Adrenal gland (tissue), 9 donors: ENCODE measurements at regions not wholly inside any gene's neighbourhood (a gene's known extent, or its start where the extent isn't known, plus 50 kb on each side); places are given as distances from the start of the nearest gene placed in this dataset.

Experiments used
- DNase-seq, 7 donors: peaks; one replicate each; pipeline ENCODE4 v3.0.0-alpha.2; 2019 to 2020
- H3K27ac ChIP-seq, 5 donors: fragments of 200-600 bp; sonication (generic) in 4 of 5; 1 replicate in 3 of 5; 2 replicates in 2 of 5; pipeline versions ENCODE4 v1.5.1 to v1.8.0; 2016 to 2020; ENCODE audit warnings: mild to moderate bottlenecking in 1 of 5
- H3K27me3 ChIP-seq: fragments of 200-600 bp; 2 replicates; pipeline ENCODE4 v1.8.0; 2021
- H3K36me3 ChIP-seq, 2 donors: fragments of 200-600 bp; replicated peaks in 1 of 2; 1 replicate in 1 of 2; 2 replicates in 1 of 2; pipeline versions ENCODE4 v1.5.1 to v1.8.0; 2018 to 2022
- H3K4me1 ChIP-seq, 2 donors: fragments of 200-600 bp; replicated peaks in 1 of 2; 1 replicate in 1 of 2; 2 replicates in 1 of 2; pipeline versions ENCODE4 v1.5.1 to v1.8.0; 2018 to 2021
- H3K4me3 ChIP-seq, 4 donors: fragments of 200-600 bp; sonication (generic) in 3 of 4; one replicate each; pipeline ENCODE4 v1.5.1; 2016 to 2018
- H3K9me3 ChIP-seq, 3 donors: fragments of 200-600 bp; sonication (generic) in 1 of 3; replicated peaks in 1 of 3; 1 replicate in 2 of 3; 2 replicates in 1 of 3; pipeline versions ENCODE4 v1.5.1 to v1.8.0; 2016 to 2021
- POLR2A ChIP-seq, 2 donors: fragments of 450-650 bp; IDR thresholded peaks; one replicate each; pipeline ENCODE4 v1.6.1; 2017; ENCODE audit warnings: antibody characterized with exemption in 2 of 2, mild to moderate bottlenecking in 2 of 2, moderate library complexity in 1 of 2
- WGBS, 4 donors: extraction: QIAGEN DNeasy Blood & Tissue Kit in 2 of 4; methylation state at CpG; one replicate each; pipeline versions ENCODE4 v1.1.5 to v1.1.7; 2013 to 2017; 5-methylcytosine and 5-hydroxymethylcytosine counted together
- intact Hi-C, 2 donors: fragments of 100-400 bp; cut with DNase I; formaldehyde crosslinking; loops; one replicate each; pipeline versions ENCODE4 v1.14.1 to v1.15.0; 2022 to 2023
- TF ChIP-seq, protein P1 (sequence below), 6 experiments: fragments of 450-650 bp in 4 of 6; fragments of 200-600 bp in 2 of 6; sonication (generic) in 1 of 6; IDR thresholded peaks; 1 replicate in 5 of 6; 2 replicates in 1 of 6; pipeline versions ENCODE4 v1.5.1 to v1.8.0; 2016 to 2021; ENCODE audit warnings: antibody characterized with exemption in 6 of 6, mild to moderate bottlenecking in 2 of 6, moderate library complexity in 1 of 6
- donor health status: healthy with polysubstance abuse.
- donor health status: Bipolar disorder and iron deficiency.
- donor health status: DM: yes; HTN: yes; CAD: no.
- donor health status: DM: no; HTN: no; CAD: no.
- donor health status: DM: no; HTN: no; CAD: no.

DNA sequence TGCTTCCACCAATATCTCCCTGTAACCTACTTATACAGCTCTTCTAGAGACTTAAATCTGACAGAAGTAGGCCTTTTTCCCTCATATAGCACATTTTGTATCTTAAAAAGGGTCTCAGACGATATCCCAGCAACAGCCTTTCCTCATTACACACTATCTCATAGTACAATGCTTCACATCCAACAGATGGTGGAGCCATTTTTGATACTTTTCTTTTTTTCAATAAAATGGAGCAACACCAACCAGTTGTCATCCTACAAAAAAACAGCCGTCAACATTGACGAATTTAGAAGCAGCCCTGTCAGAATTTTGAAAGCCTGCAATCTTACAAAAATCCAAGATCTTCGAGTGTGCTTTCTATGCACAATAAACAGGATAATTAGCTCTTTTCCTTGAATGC lies 145.9 kb upstream of the NEBL start:
- TF ChIP-seq, protein P1, sequence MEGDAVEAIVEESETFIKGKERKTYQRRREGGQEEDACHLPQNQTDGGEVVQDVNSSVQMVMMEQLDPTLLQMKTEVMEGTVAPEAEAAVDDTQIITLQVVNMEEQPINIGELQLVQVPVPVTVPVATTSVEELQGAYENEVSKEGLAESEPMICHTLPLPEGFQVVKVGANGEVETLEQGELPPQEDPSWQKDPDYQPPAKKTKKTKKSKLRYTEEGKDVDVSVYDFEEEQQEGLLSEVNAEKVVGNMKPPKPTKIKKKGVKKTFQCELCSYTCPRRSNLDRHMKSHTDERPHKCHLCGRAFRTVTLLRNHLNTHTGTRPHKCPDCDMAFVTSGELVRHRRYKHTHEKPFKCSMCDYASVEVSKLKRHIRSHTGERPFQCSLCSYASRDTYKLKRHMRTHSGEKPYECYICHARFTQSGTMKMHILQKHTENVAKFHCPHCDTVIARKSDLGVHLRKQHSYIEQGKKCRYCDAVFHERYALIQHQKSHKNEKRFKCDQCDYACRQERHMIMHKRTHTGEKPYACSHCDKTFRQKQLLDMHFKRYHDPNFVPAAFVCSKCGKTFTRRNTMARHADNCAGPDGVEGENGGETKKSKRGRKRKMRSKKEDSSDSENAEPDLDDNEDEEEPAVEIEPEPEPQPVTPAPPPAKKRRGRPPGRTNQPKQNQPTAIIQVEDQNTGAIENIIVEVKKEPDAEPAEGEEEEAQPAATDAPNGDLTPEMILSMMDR (IDR thresholded peaks at IDR 0.05), result no peak
- TF ChIP-seq POLR2A (IDR thresholded peaks at IDR 0.05), result no peak
- Histone ChIP-seq H3K27me3 (no peaks in the 10 kb centered on the region), H3K4me3 (no peak overlapping the region), H3K27ac (no peak overlapping the region), H3K4me1 (peaks cover 0 to 8% of the 10 kb centered on the region in 2 donors), H3K36me3 (no peaks in the 10 kb centered on the region), H3K9me3 (no peaks in the 10 kb centered on the region)
- DNase-seq, result no peak
- intact Hi-C loops, result no loop called here
- WGBS, 4 donors, result 90 to 92% (median 92%) methylated on average over 4 of the region's 4 CpGs

DNA sequence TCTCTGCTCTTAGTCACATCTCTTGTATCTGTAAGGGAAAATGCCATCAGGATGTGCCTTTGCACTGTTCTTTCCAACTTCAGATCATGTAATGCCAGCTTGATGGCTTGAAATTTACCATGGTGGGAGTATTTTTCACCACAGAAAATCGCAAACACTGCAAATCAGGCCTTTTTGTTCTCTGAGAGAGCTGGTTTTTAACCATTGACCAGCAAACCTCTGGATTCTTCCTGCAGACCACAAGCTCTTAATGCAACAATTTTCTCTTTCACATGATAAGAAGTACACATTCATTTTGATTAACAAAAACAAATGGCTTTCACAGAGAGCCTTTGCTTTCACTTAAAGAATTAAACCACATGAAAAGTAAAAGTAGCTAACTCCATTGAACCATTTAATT lies 145.4 kb upstream of the NEBL start:
- Histone ChIP-seq H3K4me1 (peaks cover 0 to 8% of the 10 kb centered on the region in 2 donors), H3K27me3 (no peaks in the 10 kb centered on the region), H3K27ac (no peak overlapping the region), H3K9me3 (no peaks in the 10 kb centered on the region), H3K4me3 (no peak overlapping the region), H3K36me3 (no peaks in the 10 kb centered on the region)
- DNase-seq, result no peak
- TF ChIP-seq POLR2A (IDR thresholded peaks at IDR 0.05), result no peak
- TF ChIP-seq, protein P1 (IDR thresholded peaks at IDR 0.05), result no peak
- intact Hi-C loops, result no loop called here
- WGBS, 4 donors, result 71 to 92% (median 86%) methylated on average over 1 of the region's 1 CpG

DNA sequence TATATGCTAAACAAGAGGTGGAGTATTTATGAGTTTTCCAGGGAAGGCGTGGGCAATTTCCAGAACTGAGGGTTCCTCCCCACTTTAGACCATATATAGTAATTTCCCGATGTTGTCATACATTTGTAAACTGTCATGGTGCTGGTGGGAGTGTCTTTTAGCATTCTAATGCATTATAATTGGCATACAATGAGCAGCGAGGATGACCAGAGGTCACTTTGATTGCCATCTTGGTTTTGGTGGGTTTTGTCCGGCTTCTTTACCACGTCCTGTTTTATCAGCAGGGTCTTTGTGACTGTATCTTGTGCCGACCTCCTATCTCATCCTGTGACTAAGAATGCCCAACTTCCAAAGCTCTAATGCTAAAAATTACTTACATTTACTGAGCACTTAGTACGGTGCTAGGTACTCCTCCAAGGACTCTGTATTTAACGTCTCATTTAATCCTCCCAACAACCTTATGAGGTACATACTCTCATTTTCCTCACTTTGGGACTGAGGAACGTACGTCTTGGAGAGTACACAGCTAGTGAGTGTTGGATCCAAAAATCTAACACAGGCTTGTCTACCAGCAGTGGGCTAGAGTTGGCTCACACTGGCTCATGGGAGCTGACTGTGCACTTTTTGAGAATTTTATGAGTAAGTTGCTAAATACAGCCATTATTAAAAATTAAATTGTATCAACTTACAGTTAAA lies 144.8 kb upstream of the NEBL start:
- Histone ChIP-seq H3K9me3 (no peaks in the 10 kb centered on the region), H3K27me3 (no peaks in the 10 kb centered on the region), H3K27ac (no peak overlapping the region), H3K4me1 (peaks cover 0 to 8% of the 10 kb centered on the region in 2 donors), H3K4me3 (no peak overlapping the region), H3K36me3 (no peaks in the 10 kb centered on the region)
- intact Hi-C loops, result no loop called here
- WGBS, 4 donors, result 87 to 90% (median 88%) methylated on average over 10 of the region's 10 CpGs
- TF ChIP-seq POLR2A (IDR thresholded peaks at IDR 0.05), result no peak
- TF ChIP-seq, protein P1 (IDR thresholded peaks at IDR 0.05), result no peak
- no peak for DNase-seq

GRCh38 chr10:21039721-21040120 lies 142.6 kb upstream of the NEBL start:
- 86 to 91% (median 88%) methylated on average over 3 of the region's 3 CpGs for WGBS, 4 donors
- H3K36me3 ChIP-seq, result no peaks in the 10 kb centered on the region
- H3K9me3 ChIP-seq, result no peaks in the 10 kb centered on the region
- DNase-seq, result no peak
- H3K4me1 ChIP-seq, result peaks cover 0 to 5% of the 10 kb centered on the region in 2 donors
- no peaks in the 10 kb centered on the region for H3K27me3 ChIP-seq
- no peak overlapping the region for H3K27ac ChIP-seq
- TF ChIP-seq POLR2A (IDR thresholded peaks at IDR 0.05), result no peak
- TF ChIP-seq, protein P1 (IDR thresholded peaks at IDR 0.05), result no peak
- H3K4me3 ChIP-seq, result no peak overlapping the region
- intact Hi-C loops, result no loop called here
